ENCODE measurements at regions not wholly inside any gene's neighbourhood (a gene's known extent, or its start where the extent isn't known, plus 50 kb on each side); places are given as distances from the start of the nearest gene placed in this dataset.

DNA sequence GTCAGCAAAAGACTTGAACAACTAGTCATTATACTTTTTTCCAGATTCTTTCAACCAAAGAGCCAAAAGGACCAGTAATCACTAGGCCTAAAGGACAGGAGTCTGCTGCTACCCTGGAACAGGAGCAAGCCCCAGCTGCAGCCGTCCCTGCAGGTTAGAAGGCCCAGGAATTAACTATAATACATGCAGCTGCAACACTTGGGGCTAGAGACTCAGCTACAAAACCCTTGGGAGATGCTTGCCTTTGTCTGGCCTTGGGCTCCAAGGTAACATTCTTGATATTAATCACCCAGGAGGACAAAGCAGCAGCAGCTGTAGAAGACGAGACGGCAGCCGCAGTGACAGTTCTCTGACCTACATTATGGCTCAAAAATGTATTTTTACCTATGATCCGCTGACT, 841.2 kb upstream of the ADGRL4 start:
- no peak for DNase-seq

DNA sequence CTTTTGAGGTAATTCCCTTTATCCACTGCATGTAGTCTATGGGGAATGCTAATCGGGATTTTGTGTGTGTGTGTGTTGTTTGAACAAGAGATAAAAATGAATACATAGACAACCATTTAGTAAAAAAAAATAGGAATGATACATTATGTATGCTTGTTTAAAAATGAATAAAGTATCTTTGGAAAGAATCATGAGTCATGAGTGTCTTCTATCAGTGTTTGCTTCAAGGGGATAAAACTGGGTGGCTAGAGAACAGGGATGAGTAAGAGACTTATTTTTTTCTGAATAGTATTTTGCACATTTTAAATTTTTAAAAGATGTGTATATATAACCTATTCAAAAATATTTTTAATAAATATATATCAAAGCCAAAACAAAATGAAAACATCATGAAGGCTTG, 839.4 kb upstream of the ADGRL4 start:
- no peak for DNase-seq

DNA sequence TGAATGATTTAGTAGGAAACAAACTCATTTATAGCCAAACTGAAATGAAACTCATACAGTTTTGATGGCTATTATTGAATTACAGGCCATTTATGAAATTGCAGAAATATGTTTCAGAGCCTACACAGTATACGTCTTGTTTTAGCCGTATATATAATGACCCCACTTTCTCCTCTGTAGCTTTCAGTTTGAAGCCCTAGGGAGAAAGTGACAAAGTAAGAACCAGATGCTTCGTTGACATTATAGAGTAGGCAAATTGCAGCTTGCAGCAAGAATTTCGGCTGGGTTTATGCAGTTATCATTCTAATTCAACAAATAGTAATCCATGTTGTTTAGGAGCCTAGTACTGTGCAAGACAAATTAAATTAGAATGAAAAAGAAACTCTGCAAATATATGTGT, 836.3 kb upstream of the ADGRL4 start:
- no peak for DNase-seq

DNA sequence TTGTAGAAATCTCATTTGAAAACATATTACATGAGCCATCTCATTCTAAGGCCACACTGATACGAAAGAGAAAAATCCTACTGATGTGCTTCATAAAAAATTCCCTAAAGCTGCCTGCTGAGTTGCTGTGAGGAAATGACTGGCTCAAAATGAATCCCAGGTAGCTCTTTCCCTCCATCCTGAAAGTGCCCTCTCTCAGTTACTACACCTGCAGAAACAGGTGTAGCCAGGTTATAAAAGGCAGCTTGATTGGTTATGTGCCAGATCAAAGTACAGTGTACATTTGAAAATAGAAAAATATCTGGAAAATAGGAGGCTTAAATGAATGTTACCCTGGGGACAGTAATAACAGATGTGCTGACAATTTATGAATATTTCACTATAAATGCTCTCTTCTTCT, 833.4 kb upstream of the ADGRL4 start:
- no peak for DNase-seq

DNA sequence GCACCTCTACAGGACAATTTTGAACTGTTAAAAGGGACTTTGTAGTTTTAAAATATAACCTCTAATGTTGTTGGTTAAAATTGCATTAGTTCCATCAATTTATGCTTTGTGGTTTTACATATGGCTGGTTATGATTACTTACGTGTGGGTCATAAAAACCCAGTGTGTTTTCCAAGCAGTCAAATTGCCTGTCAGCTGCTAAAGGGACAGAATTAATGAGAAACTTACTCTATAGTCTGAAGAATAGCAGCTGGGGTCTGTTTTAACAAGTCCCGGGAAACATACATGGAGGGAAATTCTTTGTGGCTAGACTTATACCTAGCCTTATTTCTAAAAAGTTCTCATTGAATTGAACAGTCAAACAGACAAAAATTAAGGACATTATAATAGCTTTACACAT, 820.9 kb upstream of the ADGRL4 start:
- no peak for DNase-seq

DNA sequence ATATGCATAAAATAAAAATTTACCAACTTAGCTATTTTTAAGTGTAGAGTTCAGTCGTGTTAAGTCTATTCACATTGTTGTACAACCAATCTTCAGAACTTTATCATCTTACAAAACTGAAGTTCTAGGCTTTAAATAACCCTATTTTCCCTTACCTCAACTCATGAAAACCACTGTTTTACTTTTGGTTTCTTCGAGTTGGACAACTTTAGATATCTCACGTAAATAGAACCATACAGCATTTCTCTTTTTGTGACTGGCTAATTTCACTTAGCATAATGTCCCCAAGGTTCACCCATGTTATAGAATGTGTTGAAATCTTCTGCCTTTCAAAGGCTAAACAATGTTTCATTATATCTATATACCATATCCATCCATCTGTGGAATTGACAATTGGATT, 819.0 kb upstream of the ADGRL4 start:
- DNase-seq: no peak

DNA sequence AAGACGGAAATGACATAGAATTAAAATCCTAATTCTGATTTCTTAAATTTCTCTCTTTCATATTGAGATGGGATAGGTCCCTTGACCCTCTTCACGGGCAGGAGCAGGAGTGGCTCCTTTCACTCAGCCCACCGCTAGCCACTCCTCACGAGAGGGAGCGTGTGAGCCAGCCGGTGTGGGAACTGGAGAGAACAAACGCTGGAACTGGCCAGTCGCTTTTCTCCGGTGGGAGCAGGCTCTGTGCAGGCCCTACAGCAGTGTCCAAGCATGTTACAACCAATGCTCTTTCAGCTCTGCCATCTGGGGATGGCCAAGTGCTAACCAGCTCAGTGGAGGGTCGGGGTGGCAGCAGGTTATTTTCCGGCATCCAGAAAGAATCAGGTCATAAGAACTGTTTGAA, 815.5 kb upstream of the ADGRL4 start:
- no peak for DNase-seq

DNA sequence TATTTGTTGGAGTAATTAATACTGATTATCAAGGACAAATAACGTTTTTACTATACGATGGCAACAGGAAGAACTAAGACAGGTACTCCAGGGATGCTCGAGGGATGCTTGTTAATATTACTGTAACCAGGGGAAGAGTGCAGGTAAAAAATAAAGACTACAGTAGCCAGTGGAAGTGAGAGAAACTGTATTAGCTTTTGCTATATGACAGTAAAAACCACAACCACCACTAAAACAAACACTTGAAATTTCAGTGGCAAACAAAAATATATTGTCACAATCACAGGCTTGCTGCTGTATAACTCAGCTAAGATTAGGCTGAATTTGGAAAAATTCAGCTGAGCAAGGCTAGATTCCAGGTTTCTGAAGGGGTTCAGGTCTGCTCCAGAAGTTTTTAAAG, 812.6 kb upstream of the ADGRL4 start:
- no peak for DNase-seq

DNA sequence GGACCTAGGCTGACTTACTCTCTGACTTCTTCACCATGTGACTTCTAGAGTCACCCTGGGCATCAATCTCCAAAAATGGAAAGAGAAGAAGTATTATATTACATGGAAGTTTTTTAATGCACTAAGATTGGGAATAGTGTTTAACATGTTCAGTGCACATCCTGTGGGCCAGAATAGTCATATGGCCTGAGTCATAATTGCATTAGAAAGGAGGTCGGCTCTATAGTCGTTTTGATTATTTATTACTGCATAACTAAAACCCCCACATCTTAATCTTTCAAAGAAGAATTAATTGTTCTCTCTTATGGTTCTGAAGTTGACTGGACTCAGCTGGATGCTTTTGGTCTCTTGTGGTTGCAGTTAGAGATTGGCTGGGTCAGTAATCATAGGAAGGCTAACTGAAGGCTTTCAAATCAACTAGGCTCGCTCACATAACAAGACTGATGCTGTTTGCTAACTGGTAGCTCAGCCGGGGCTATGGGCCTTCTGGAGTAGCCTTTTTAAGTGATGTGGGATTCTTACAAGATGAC, 810.6 kb upstream of the ADGRL4 start:
- no peak for DNase-seq

DNA sequence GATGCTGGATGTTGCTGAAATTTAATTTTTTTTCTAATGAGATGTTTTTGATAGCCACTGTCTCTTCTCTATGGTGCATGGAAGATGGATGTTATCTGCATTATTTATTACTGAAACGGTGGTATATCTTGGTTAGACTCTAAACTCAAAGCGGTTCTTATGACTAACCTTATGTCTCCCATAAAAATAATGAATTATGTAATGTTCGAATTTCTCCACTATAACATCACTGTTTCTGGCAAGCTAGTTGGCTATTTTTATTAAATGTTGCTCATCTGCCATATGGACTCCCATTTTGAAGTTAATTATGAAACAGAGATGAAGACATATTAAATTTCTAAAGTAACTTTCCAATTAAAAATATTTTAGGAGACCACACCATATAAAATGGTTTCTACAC, 808.6 kb upstream of the ADGRL4 start:
- no peak for DNase-seq

DNA sequence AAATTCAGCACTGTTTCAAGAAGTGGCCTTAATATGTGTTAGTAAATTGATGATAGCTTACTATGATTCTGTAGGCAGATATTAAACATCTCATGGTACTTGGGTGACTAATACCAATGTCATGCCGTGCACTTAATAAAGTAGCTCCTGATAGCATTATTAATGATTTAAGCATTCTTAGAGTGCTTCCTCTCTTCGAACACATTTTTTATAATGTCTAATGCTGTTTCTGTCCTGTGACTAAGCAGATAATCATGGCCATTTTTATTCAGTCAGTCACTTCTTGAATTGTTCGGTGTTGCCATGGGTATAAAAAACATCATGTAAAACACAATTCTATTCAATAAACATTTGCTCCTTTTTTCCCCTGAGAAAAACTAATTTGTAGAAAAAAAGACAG, 804.6 kb upstream of the ADGRL4 start:
- no peak for DNase-seq

DNA sequence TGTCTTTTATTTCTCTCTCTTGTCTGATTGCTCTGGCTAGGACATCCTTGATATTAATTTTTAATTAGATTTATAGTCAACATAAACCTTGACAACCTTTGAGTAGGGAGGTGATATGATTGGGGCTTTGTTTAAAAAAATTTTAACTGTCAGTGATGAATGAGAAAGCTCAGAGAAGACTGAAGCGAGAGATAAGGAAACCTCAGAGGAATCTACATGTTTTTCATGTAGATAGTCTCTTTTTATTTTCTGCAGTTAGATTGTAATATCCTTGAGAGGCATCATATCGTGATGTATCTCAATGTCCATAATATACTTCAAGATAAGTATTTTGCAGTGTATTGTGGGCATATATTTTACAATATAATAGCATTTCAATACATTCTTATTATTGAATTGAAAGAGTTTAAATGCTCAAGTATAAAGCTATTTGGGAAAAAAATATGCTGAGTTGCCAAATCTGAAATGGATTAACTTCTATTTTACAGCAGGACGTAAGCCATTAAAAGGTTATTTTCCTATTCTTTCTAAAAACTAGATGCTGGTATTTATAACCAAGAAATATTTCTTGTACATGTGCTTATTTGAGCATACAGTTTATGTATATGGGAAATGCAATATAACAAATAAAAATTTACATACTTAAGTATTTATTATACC, 802.4 kb upstream of the ADGRL4 start:
- DNase-seq: no peak

DNA sequence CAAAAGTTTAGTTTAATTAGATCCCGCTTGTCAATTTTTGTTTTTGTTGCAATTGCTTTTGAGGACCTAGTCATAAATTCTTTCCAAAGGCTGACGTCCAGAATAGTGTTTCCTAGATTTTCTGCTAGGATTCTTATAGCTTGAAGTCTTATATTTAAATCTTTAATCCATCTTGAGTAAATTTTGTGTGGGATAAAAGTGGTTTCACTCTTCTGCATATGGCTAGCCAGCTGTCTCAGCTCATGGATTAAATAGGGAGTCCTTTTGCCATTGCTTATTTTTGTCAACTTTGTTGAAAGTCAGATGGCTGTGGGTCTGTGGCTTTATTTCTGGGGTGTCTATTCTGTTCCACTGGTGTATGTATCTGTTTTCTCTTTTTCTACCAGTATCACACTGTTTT, 801.3 kb upstream of the ADGRL4 start:
- no peak for DNase-seq

DNA sequence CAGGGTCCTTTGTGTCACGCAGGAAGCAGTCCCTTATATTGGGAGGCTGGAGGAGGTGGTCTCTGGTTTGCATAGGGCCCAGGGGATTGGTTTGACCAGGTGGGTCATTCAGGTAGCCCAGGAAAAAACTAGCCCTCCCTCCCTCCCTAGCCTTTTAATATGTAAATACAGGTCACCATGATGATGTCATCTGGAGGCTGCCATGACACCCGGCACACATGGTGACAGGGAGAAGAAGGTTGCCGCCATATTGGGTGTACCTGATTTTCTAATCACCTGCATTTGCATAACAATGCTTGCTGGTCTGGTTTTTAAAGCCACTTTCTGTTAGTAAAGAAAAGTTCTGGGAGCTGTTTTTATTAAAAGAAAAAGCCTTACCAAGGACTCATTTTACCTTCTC, 791.0 kb upstream of the ADGRL4 start:
- DNase-seq: no peak

DNA sequence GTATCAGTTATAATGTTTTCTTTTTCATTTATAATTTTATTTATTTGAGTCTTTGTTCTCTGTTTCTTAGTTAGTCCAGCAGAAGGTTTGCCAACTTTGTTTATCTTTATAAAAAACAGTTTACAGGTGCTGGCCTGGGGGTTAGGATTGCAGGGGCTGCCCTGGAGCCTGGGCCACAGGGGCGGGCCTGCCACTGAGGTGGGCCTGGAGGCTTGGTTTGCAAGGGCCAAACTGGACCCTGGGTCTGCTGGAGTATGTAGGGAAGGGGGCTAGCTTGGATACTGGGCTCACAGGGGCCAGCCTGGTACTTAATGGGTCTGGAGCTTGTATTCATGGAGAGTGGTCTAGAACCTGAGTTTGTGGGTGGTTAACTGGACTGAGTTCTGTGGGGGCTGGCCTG, 789.9 kb upstream of the ADGRL4 start:
- DNase-seq: no peak

DNA sequence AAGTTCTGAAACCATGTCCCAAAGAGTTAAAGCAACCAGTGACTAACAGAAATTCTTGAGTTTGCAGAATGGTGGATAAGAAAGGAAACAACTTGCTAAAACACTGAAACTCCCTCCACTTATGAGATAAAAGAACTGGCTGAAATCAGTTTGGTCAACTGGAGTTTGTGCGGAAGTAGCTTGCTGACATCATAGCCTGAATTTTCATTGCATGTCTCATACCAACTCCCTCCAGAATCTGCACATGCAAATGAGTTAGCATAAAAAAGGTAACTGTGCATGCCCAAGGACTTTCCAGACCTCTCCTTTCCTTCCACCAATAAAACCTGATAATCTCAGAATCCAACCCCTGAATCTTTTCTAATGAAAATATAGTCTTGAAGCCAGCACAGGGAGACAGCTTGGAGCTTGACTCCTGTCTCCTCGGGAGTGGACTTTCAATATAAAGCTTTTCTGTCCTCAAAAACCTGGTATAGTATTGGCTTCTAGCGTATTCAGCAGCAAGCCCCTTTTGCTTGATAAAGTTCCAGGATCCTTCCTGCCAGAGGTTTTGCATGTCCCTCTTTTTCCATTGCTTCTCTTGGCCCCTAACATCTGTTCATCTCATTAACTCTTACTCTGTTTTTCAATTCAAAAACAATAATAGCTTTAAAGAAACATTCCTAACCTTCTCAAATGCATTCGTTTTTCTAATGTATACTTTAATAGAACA, 785.8 kb upstream of the ADGRL4 start:
- DNase-seq: no peak

DNA sequence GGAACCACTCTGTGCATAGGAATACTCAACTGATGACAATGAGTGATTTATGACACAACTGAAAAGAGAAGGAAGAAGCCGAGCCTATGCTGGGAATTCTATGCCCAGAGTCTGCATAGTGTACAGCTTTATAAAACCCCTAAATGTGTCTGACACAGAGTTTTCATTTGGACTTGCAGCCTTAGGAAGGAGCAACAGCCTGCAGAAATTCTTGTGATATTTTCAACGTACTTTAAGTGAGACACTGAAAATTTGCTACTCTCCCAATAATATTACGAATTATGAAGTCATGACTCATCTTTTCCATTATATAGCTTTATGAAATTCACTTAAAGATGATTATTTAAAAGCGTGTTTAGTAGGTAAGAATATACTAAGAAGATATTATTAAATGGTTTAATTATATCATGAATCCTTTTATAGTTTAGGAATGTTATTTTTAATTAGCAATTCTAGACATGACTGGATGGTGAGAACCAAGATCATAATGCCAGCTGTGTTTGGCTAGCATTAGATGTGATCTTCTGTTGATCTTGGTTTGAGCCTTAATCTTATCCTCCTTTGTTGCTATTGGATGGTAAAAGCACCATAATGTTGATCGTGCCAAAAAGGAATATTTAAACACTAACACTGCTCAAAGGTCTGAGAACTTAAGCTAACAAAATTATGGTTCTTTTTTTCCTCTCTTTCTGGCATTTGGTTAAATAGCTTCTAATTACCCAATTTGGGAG, 785.1 kb upstream of the ADGRL4 start:
- DNase-seq: no peak

DNA sequence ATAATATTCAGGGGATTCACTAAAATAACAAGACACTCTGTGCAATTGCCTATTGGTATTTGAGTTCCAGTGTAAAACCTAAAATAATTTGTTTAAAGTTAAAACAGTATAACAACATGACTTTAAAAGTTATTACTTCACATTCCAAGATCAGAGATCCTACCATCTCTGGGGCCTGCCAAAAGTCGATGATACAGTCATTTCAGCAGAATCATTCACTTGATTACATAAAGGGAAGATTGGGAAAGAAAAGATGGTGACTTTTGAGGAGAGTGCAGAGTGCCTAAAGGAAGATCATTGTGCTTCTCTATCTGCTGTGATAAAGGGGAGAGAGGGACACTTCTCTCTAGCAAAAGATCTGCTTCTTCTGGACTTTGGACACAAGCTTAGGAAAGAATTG, 784.4 kb upstream of the ADGRL4 start:
- DNase-seq: no peak

DNA sequence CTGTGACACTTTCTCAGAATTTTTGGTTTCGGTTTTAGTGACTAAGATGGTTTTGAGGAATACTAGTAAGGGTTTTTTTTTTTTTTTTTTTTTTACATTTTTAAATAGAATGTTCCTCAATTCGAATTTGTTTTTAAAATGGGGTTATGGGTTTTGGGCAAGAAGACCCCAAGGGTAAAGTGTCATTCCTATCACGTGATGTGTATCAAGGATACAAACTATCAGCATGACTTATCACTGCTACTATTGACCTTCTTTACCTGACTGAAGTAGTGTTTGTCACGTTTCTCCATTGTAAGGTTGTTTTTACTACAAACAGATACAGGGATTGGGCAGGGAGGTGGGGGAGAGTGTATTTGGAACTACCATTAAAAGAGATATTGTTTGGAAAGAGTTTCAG, 781.1 kb upstream of the ADGRL4 start:
- DNase-seq: no peak

DNA sequence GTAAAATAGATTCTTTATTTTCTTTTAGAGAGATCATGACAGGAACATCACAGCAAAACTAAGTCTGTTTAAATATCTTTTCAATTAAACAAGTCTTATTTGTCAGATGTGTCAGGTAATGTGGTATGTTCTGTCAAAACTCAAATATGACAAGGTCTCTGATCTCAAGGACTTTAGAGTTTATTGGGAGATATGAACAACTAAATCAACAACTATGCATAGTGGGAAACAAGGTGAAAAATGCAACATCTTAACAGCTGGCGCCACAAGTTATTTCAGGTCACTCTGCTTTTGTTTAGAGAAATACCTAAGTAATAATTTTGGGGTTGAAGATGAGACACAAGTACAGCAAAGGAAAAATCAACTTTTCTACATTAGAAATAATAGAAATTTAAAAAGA, 779.4 kb upstream of the ADGRL4 start:
- DNase-seq: no peak

DNA sequence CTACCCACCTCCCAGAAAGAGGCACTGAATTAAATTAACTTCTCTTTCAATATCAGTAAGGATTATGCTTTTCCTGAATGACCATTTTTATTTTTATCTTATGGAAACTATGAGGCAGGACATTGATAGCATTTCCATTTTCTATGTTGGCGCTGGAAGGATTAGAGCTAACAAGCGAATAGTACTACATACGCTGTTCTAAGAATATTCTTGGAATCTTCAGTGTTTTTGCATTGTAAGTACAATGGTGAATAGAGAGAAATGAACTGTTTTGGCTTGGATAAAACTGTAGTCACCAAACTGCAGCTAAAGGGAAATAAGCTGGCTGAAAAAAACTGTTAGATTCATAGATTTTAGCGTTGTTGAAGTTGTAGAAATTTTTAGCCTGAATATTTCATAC, 779.0 kb upstream of the ADGRL4 start:
- no peak for DNase-seq

DNA sequence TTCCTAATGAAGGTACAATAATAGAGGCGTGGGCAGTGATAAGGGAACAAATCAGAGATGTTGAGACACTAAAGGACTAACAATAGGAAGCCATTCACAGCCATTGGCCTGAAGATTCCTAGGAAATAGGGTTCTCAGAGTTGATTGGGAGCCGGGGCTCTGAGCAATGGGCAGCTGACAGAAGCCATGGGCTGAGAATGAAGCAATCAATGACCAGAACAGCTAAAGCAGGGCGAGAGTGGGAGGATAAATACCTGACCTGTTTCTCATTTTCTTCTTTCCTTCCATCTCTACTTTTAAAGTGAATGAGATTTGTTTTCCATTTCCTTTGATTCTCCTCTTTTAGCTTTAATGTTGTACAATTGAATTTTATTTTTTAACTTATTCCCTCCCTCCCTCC, 774.7 kb upstream of the ADGRL4 start:
- no peak for DNase-seq

DNA sequence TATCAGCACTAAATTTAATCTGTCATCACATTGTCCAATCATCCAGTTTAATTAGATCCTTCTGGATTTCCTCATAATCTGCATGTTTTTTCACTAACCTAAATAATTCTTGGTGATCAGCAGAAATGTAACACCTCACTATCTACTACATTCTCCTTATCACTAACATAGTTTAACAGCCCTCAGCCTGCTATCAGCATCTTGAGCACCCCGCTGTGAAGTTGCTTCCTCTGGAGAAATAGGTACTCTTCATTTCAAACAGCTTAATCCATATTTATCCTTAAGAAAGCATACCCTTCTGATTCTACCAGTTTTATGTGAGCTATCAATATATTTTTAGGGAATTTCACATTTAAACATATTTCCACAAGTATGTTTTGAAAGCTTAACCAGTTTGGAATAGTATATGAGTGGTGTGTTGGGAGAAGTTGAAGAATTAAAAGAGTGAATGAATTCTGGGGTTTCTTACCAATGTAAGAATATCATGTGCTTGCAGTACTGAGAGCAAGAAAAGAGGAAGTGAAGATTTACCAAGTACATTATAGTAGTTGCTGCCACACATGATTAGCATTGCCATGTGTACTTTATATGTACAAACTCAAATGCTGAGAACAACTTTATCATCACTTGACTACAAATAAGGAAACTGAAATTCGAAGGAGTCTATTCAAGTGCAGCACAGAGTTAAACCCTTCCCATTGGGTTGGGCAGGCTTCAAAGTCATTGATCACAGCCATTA, 771.1 kb upstream of the ADGRL4 start:
- no peak for DNase-seq

DNA sequence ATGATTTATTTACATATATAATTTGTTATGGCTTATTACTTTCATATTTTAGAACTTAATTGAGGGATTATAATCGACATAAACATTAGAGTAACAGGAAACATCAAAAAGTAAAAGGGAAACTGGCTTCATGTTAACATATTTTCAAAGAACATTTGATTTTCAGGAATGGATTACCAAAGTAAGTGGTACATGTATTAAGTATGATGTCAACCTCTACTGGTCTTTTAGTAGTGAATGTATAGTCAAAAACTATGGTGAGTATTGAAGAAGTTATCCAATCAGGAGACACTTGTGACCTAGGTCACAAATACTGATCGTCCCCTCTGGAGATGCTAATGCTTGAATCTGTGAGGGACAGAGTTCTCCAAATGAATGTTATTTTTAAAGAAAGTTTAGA, 768.9 kb upstream of the ADGRL4 start:
- DNase-seq: no peak

All from 8988T (cell line).